Testis (tissue), 2 donors: ENCODE measurements at regions not wholly inside any gene's neighbourhood (a gene's known extent, or its start where the extent isn't known, plus 50 kb on each side); places are given as distances from the start of the nearest gene placed in this dataset.

Experiments used
- DNase-seq: peaks from one replicate; pipeline ENCODE4 v3.0.0-alpha.2; 2019
- H3K27ac ChIP-seq, 2 donors: fragments of 200-600 bp; sonication (generic); one replicate each; pipeline ENCODE4 v1.5.1; 2019
- H3K27me3 ChIP-seq: fragments of 200-600 bp; sonication (generic); one replicate; pipeline ENCODE4 v1.5.1; 2019
- H3K36me3 ChIP-seq: fragments of 200-600 bp; sonication (generic); one replicate; pipeline ENCODE4 v1.5.1; 2017; ENCODE audit warnings: low read depth; ENCODE audit errors: missing control alignments
- H3K4me1 ChIP-seq: fragments of 200-600 bp; sonication (generic); one replicate; pipeline ENCODE4 v1.5.1; 2019
- H3K4me3 ChIP-seq, 2 donors: fragments of 200-600 bp; sonication (generic); one replicate each; pipeline ENCODE4 v1.5.1; 2017 to 2019
- H3K9me3 ChIP-seq: fragments of 200-600 bp; sonication (generic); one replicate; pipeline ENCODE4 v1.5.1; 2017
- POLR2A ChIP-seq: fragments of 450-650 bp; IDR thresholded peaks from one replicate; pipeline ENCODE4 v1.6.1; 2017; ENCODE audit warnings: antibody characterized with exemption, mild to moderate bottlenecking, moderate library complexity
- WGBS, 2 donors: methylation state at CpG; one replicate each; pipeline ENCODE4 v1.1.5; 2018; 5-methylcytosine and 5-hydroxymethylcytosine counted together
- intact Hi-C: fragments of 100-400 bp; cut with DNase I; formaldehyde crosslinking; loops from one replicate; pipeline ENCODE4 v1.15.1; 2023; ENCODE audit warnings: low total_unique reads
- TF ChIP-seq, protein P1 (sequence below), 3 experiments: fragments of 450-650 bp in 2 of 3; fragments of 200-600 bp in 1 of 3; sonication (generic) in 1 of 3; IDR thresholded peaks; one replicate each; pipeline ENCODE4 v1.5.1; 2016 to 2019; ENCODE audit warnings: antibody characterized with exemption in 3 of 3, mild to moderate bottlenecking in 2 of 3, moderate library complexity in 1 of 3

DNA sequence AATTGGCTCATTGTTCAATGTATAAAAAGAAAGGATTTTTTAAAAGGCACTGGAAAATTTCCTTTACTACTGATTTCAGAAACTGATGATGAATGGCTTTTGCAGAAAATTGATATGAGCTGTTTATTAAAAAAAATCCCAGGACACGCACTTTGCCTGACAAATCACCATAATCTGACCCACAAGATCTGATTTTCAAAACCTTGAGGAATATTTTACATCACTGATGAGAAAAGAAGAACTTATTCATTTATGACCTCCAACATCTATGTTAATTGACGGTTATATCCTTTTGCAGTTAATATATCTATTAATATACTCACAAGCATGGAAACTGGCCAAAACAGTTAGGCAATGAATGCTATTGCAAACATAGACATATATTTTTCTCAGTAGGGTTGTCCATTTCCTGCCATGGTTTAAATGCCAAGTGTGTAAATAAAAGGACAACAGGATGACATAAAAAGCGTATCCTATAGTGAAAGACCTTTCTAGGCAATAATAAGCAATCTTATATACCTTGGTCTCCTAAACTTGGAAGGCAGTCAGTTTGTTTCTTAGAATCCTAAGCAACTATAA, 109.7 kb upstream of the SLC7A14 start:
- Histone ChIP-seq H3K27me3 (no peaks in the 10 kb centered on the region), H3K9me3 (no peaks in the 10 kb centered on the region), H3K27ac (no peak overlapping the region), H3K4me3 (no peak overlapping the region), H3K36me3 (no peaks in the 10 kb centered on the region), H3K4me1 (no peaks in the 10 kb centered on the region)
- no peak for DNase-seq
- TF ChIP-seq, protein P1, sequence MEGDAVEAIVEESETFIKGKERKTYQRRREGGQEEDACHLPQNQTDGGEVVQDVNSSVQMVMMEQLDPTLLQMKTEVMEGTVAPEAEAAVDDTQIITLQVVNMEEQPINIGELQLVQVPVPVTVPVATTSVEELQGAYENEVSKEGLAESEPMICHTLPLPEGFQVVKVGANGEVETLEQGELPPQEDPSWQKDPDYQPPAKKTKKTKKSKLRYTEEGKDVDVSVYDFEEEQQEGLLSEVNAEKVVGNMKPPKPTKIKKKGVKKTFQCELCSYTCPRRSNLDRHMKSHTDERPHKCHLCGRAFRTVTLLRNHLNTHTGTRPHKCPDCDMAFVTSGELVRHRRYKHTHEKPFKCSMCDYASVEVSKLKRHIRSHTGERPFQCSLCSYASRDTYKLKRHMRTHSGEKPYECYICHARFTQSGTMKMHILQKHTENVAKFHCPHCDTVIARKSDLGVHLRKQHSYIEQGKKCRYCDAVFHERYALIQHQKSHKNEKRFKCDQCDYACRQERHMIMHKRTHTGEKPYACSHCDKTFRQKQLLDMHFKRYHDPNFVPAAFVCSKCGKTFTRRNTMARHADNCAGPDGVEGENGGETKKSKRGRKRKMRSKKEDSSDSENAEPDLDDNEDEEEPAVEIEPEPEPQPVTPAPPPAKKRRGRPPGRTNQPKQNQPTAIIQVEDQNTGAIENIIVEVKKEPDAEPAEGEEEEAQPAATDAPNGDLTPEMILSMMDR (IDR thresholded peaks at IDR 0.05): no peak
- TF ChIP-seq POLR2A: no peak
- intact Hi-C loops: no loop called here
- 90 to 94% methylated on average over 3 of the region's 3 CpGs for WGBS, 2 donors

DNA sequence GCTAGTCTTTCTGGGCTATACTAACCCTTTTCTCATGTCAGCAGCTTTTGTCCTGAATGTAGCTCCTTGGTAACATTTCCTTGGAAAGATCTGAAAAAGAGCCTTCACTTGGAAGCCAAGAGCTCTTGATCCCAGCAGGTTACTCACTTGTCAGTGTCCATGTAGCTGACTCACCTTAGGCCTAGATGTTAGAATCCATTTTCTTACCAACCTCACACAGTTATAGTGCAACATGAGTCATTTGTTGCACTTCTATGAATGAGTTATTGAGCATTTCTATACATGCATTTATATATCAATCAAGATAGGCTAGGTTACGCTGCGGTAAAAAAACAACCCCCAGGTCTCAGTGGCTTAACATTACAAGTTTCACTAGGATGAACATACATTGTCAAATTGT, 106.8 kb upstream of the SLC7A14 start:
- intact Hi-C loops: no loop called here
- DNase-seq: no peak
- WGBS, 2 donors: 97 to 98% methylated on average over 2 of the region's 2 CpGs
- H3K9me3 ChIP-seq: no peaks in the 10 kb centered on the region
- TF ChIP-seq, protein P1 (IDR thresholded peaks at IDR 0.05): no peak
- no peak for TF ChIP-seq POLR2A
- H3K4me3 ChIP-seq: no peak overlapping the region
- no peaks in the 10 kb centered on the region for H3K4me1 ChIP-seq
- H3K27ac ChIP-seq: no peak overlapping the region
- H3K27me3 ChIP-seq: no peaks in the 10 kb centered on the region
- H3K36me3 ChIP-seq: no peaks in the 10 kb centered on the region

DNA sequence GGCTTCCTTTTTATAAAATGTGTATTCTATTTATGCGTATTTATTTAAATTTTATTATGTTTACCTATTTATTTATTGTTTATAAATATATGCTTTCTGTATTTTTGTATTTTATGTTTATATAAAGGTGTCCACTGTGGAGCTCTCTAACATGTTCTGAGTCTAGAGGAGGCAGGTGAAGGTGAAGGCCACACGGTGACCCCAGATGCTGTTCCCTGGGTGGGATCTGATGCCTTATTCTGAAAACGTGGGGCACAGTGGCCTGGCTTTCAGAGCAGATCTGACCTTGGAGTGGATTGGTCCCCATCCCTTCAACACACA, 104.7 kb upstream of the SLC7A14 start:
- DNase-seq: no peak
- Histone ChIP-seq H3K36me3 (no peaks in the 10 kb centered on the region), H3K9me3 (no peaks in the 10 kb centered on the region), H3K4me1 (no peaks in the 10 kb centered on the region), H3K4me3 (no peak overlapping the region), H3K27me3 (no peaks in the 10 kb centered on the region), H3K27ac (no peak overlapping the region)
- TF ChIP-seq POLR2A: no peak
- TF ChIP-seq, protein P1 (IDR thresholded peaks at IDR 0.05): no peak
- 74 to 77% methylated on average over 3 of the region's 3 CpGs for WGBS, 2 donors
- intact Hi-C loops: no loop called here

GRCh38 chr3:170689893-170690660, 104.2 kb upstream of the SLC7A14 start:
- Histone ChIP-seq H3K9me3 (no peaks in the 10 kb centered on the region), H3K27me3 (no peaks in the 10 kb centered on the region), H3K36me3 (no peaks in the 10 kb centered on the region), H3K4me3 (no peak overlapping the region), H3K4me1 (no peaks in the 10 kb centered on the region), H3K27ac (no peak overlapping the region)
- DNase-seq: peak; percentile 80
- WGBS, 2 donors: 66 to 72% methylated on average over 13 of the region's 13 CpGs
- intact Hi-C loops: no loop called here
- TF ChIP-seq, protein P1 (IDR thresholded peaks at IDR 0.05): peak; percentile 39 to 62 (median 54)
- TF ChIP-seq POLR2A: no peak
